ENCODE measurements at regions not wholly inside any gene's neighbourhood (a gene's known extent, or its start where the extent isn't known, plus 50 kb on each side); places are given as distances from the start of the nearest gene placed in this dataset.

GRCh38 chr6:145263778-145264211 lies 471.5 kb downstream of the EPM2A start:
- H3K27ac Mint-ChIP-seq = no peak overlapping the region
- no peaks in the 10 kb centered on the region for H3K36me3 Mint-ChIP-seq
- ATAC-seq (replicated peaks) (no peak), DNase-seq (no peak)
- no peaks in the 10 kb centered on the region for H3K27me3 Mint-ChIP-seq
- H3K9me3 Mint-ChIP-seq = peaks cover 0 to 2% of the 10 kb centered on the region in 2 donors
- no peak overlapping the region for H3K4me3 Mint-ChIP-seq
- no peaks in the 10 kb centered on the region for H3K4me1 Mint-ChIP-seq

GRCh38 chr6:145266432-145267075 lies 468.8 kb downstream of the EPM2A start:
- DNase-seq = no peak
- H3K36me3 Mint-ChIP-seq = no peaks in the 10 kb centered on the region
- no peaks in the 10 kb centered on the region for H3K27me3 Mint-ChIP-seq
- no peaks in the 10 kb centered on the region for H3K4me1 Mint-ChIP-seq
- ATAC-seq (replicated peaks) = no peak
- no peak overlapping the region for H3K4me3 Mint-ChIP-seq
- no peaks in the 10 kb centered on the region for H3K9me3 Mint-ChIP-seq
- no peak overlapping the region for H3K27ac Mint-ChIP-seq

- Mint-ChIP-seq H3K4me1 (no peaks in the 10 kb centered on the region), H3K9me3 (no peaks in the 10 kb centered on the region), H3K27me3 (no peaks in the 10 kb centered on the region), H3K36me3 (no peaks in the 10 kb centered on the region), H3K27ac (no peak overlapping the region), H3K4me3 (no peak overlapping the region)
- ATAC-seq (replicated peaks) = no peak
- no peak for DNase-seq
These were observed 468.0 kb downstream of the EPM2A start for GRCh38 chr6:145267076-145267867.

GRCh38 chr6:145270464-145270863 lies 464.9 kb downstream of the EPM2A start:
- H3K4me1 Mint-ChIP-seq = no peaks in the 10 kb centered on the region
- H3K9me3 Mint-ChIP-seq = no peaks in the 10 kb centered on the region
- no peaks in the 10 kb centered on the region for H3K27me3 Mint-ChIP-seq
- ATAC-seq (replicated peaks) = no peak
- peak overlapping the region; percentile 49 for H3K27ac Mint-ChIP-seq
- H3K4me3 Mint-ChIP-seq = no peak overlapping the region
- no peaks in the 10 kb centered on the region for H3K36me3 Mint-ChIP-seq
- DNase-seq = no peak

- Mint-ChIP-seq H3K4me3 (no peak overlapping the region), H3K9me3 (no peaks in the 10 kb centered on the region), H3K4me1 (no peaks in the 10 kb centered on the region), H3K27ac (no peak overlapping the region), H3K27me3 (no peaks in the 10 kb centered on the region), H3K36me3 (no peaks in the 10 kb centered on the region)
- ATAC-seq (replicated peaks) (no peak), DNase-seq (no peak)
These were observed 464.3 kb downstream of the EPM2A start for GRCh38 chr6:145271040-145271439.

- no peaks in the 10 kb centered on the region for H3K36me3 Mint-ChIP-seq
- H3K27me3 Mint-ChIP-seq = no peaks in the 10 kb centered on the region
These were observed 463.7 kb downstream of the EPM2A start for GRCh38 chr6:145271577-145271976.

GRCh38 chr6:145272246-145272645 lies 463.1 kb downstream of the EPM2A start:
- ATAC-seq (replicated peaks) = no peak
- DNase-seq = no peak
- Mint-ChIP-seq H3K4me1 (no peaks in the 10 kb centered on the region), H3K27ac (no peak overlapping the region), H3K4me3 (no peak overlapping the region), H3K9me3 (no peaks in the 10 kb centered on the region), H3K36me3 (no peaks in the 10 kb centered on the region), H3K27me3 (no peaks in the 10 kb centered on the region)

More at GRCh38 chr6:145271577-145271976, 463.7 kb downstream of the EPM2A start:
- no peak overlapping the region for H3K4me3 Mint-ChIP-seq
- ATAC-seq (replicated peaks) (no peak), DNase-seq (no peak)
- no peaks in the 10 kb centered on the region for H3K4me1 Mint-ChIP-seq
- no peaks in the 10 kb centered on the region for H3K9me3 Mint-ChIP-seq
- H3K27ac Mint-ChIP-seq = no peak overlapping the region

GRCh38 chr6:145273136-145273535 lies 462.2 kb downstream of the EPM2A start:
- Mint-ChIP-seq H3K36me3 (no peaks in the 10 kb centered on the region), H3K9me3 (no peaks in the 10 kb centered on the region), H3K4me1 (no peaks in the 10 kb centered on the region), H3K27ac (no peak overlapping the region), H3K4me3 (no peak overlapping the region), H3K27me3 (no peaks in the 10 kb centered on the region)
- no peak for ATAC-seq (replicated peaks)
- DNase-seq = no peak

GRCh38 chr6:145274083-145274482 lies 461.2 kb downstream of the EPM2A start:
- ATAC-seq (replicated peaks) (no peak), DNase-seq (no peak)
- no peaks in the 10 kb centered on the region for H3K4me1 Mint-ChIP-seq
- H3K27me3 Mint-ChIP-seq = no peaks in the 10 kb centered on the region
- no peak overlapping the region for H3K27ac Mint-ChIP-seq
- H3K36me3 Mint-ChIP-seq = no peaks in the 10 kb centered on the region
- no peak overlapping the region for H3K4me3 Mint-ChIP-seq
- no peaks in the 10 kb centered on the region for H3K9me3 Mint-ChIP-seq

GRCh38 chr6:145275019-145275418 lies 460.3 kb downstream of the EPM2A start:
- H3K27me3 Mint-ChIP-seq = no peaks in the 10 kb centered on the region
- ATAC-seq (replicated peaks) = no peak
- H3K9me3 Mint-ChIP-seq = no peaks in the 10 kb centered on the region
- no peak overlapping the region for H3K4me3 Mint-ChIP-seq
- no peak for DNase-seq
- H3K36me3 Mint-ChIP-seq = no peaks in the 10 kb centered on the region
- H3K4me1 Mint-ChIP-seq = no peaks in the 10 kb centered on the region
- H3K27ac Mint-ChIP-seq = no peak overlapping the region

GRCh38 chr6:145275787-145276186 lies 459.5 kb downstream of the EPM2A start:
- Mint-ChIP-seq H3K4me3 (no peak overlapping the region), H3K9me3 (peaks cover 4% of the 10 kb centered on the region in 2 donors), H3K36me3 (no peaks in the 10 kb centered on the region), H3K27me3 (peaks cover 3 to 4% of the 10 kb centered on the region in 2 donors), H3K4me1 (no peaks in the 10 kb centered on the region), H3K27ac (no peak overlapping the region)
- DNase-seq (no peak), ATAC-seq (replicated peaks) (no peak)

- ATAC-seq (replicated peaks) = no peak
- no peak overlapping the region for H3K4me3 Mint-ChIP-seq
- DNase-seq = no peak
These were observed 458.6 kb downstream of the EPM2A start for GRCh38 chr6:145276756-145277155.

GRCh38 chr6:145277358-145278086 lies 457.8 kb downstream of the EPM2A start:
- Mint-ChIP-seq H3K36me3 (no peaks in the 10 kb centered on the region), H3K27ac (no peak overlapping the region), H3K4me3 (no peak overlapping the region), H3K27me3 (peaks cover 3 to 4% of the 10 kb centered on the region in 2 donors), H3K4me1 (no peaks in the 10 kb centered on the region), H3K9me3 (peaks cover 4% of the 10 kb centered on the region in 2 donors)
- DNase-seq (no peak), ATAC-seq (replicated peaks) (no peak)

More at GRCh38 chr6:145276756-145277155, 458.6 kb downstream of the EPM2A start:
- no peak overlapping the region for H3K27ac Mint-ChIP-seq
- no peaks in the 10 kb centered on the region for H3K36me3 Mint-ChIP-seq
- no peaks in the 10 kb centered on the region for H3K4me1 Mint-ChIP-seq
- peaks cover 4% of the 10 kb centered on the region in 2 donors for H3K9me3 Mint-ChIP-seq
- peaks cover 3 to 4% of the 10 kb centered on the region in 2 donors for H3K27me3 Mint-ChIP-seq

- H3K9me3 Mint-ChIP-seq = peaks cover 4% of the 10 kb centered on the region in 2 donors
- DNase-seq (no peak), ATAC-seq (replicated peaks) (no peak)
- H3K27me3 Mint-ChIP-seq = peaks cover 3 to 4% of the 10 kb centered on the region in 2 donors
- no peak overlapping the region for H3K27ac Mint-ChIP-seq
- H3K4me3 Mint-ChIP-seq = no peak overlapping the region
- H3K36me3 Mint-ChIP-seq = no peaks in the 10 kb centered on the region
- H3K4me1 Mint-ChIP-seq = no peaks in the 10 kb centered on the region
These were observed 457.0 kb downstream of the EPM2A start for GRCh38 chr6:145278163-145278807.
